ENCODE measurements at regions not wholly inside any gene's neighbourhood (a gene's known extent, or its start where the extent isn't known, plus 50 kb on each side); places are given as distances from the start of the nearest gene placed in this dataset.
"Not testable (repeated sequence)": the region's sequence is repeated elsewhere in the genome, so short reads cannot be mapped to it uniquely, and the experiment has no call there.

- H3K4me3 ChIP-seq (ENCODE audit: low read length in 2 of 2), result no peak overlapping the region
- H3K4me1 ChIP-seq (ENCODE audit: control insufficient read depth in 2 of 2, insufficient read depth in 2 of 2, low read length in 2 of 2), result no peaks in the 10 kb centered on the region
- H3K27ac ChIP-seq (ENCODE audit: low read depth in 2 of 2, low read length in 2 of 2), result no peak overlapping the region
- H3K36me3 ChIP-seq (ENCODE audit: control insufficient read depth in 2 of 2, insufficient read depth in 2 of 2, low read length in 2 of 2), result no peaks in the 10 kb centered on the region
- H3K9me3 ChIP-seq (ENCODE audit: control insufficient read depth in 2 of 2, low read length in 2 of 2), result no peaks in the 10 kb centered on the region
- no peaks in the 10 kb centered on the region for H3K27me3 ChIP-seq (ENCODE audit: control insufficient read depth in 2 of 2, insufficient read depth in 2 of 2, low read length in 2 of 2)
- H3K9ac ChIP-seq (ENCODE audit: low read depth in 1 of 2, low read length in 2 of 2), result no peak overlapping the region
Measured at GRCh38 chr18:39449566-39449965, 1884.0 kb upstream of the CELF4 start.

DNA sequence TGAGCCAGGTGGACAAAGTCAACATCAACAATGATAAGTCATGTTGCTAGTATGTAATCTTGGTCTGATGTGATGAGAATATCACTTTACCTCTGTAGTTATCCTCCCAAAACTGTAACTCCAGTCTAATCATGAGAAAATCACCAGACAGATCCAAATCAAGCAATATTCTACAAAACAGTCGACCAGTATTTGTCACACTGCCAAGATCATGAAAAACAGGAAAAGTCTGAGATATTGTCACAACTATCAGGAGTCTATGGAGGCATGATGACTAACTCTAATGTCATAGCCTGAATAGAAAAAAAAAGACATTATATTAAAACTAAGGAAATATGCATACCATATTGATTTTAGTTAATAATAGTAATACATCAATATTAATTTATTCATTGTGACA lies 1883.3 kb upstream of the CELF4 start:
- Histone ChIP-seq H3K27ac (ENCODE audit: low read depth in 2 of 2, low read length in 2 of 2) (no peak overlapping the region), H3K4me1 (ENCODE audit: control insufficient read depth in 2 of 2, insufficient read depth in 2 of 2, low read length in 2 of 2) (no peaks in the 10 kb centered on the region)

GRCh38 chr18:39444957-39445356 lies 1879.4 kb upstream of the CELF4 start:
- not testable (repeated sequence) for H3K27ac ChIP-seq (ENCODE audit: low read depth in 2 of 2, low read length in 2 of 2); H3K4me1 ChIP-seq (ENCODE audit: control insufficient read depth in 2 of 2, insufficient read depth in 2 of 2, low read length in 2 of 2); H3K27me3 ChIP-seq (ENCODE audit: control insufficient read depth in 2 of 2, insufficient read depth in 2 of 2, low read length in 2 of 2); H3K9ac ChIP-seq (ENCODE audit: low read depth in 1 of 2, low read length in 2 of 2); H3K36me3 ChIP-seq (ENCODE audit: control insufficient read depth in 2 of 2, insufficient read depth in 2 of 2, low read length in 2 of 2); H3K9me3 ChIP-seq (ENCODE audit: control insufficient read depth in 2 of 2, low read length in 2 of 2); H3K4me3 ChIP-seq (ENCODE audit: low read length in 2 of 2)

More for the DNA sequence above, 1883.3 kb upstream of the CELF4 start:
- no peak overlapping the region for H3K9ac ChIP-seq (ENCODE audit: low read depth in 1 of 2, low read length in 2 of 2)
- H3K9me3 ChIP-seq (ENCODE audit: control insufficient read depth in 2 of 2, low read length in 2 of 2), result no peaks in the 10 kb centered on the region
- H3K36me3 ChIP-seq (ENCODE audit: control insufficient read depth in 2 of 2, insufficient read depth in 2 of 2, low read length in 2 of 2), result no peaks in the 10 kb centered on the region
- no peaks in the 10 kb centered on the region for H3K27me3 ChIP-seq (ENCODE audit: control insufficient read depth in 2 of 2, insufficient read depth in 2 of 2, low read length in 2 of 2)
- no peak overlapping the region for H3K4me3 ChIP-seq (ENCODE audit: low read length in 2 of 2)

DNA sequence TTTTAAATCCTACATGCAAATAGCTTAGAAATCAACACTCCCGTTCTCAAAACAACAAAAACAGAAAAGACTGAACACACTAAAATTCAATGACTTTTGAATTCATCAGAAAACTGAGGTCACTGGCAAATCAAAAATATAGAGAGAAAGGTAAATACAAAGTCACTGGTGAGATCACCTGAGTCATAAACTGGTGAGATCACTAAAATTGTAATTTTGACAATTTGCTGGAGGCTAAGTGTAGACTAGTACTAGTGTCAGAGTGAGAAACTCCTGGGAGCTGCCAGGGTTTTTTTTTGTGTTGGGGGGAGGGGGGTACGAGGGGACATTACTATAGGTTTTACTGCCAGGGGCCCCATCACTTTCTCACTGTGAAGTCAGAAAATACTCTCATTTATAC lies 1876.0 kb upstream of the CELF4 start:
- Histone ChIP-seq H3K27me3 (ENCODE audit: control insufficient read depth in 2 of 2, insufficient read depth in 2 of 2, low read length in 2 of 2) (no peaks in the 10 kb centered on the region), H3K9me3 (ENCODE audit: control insufficient read depth in 2 of 2, low read length in 2 of 2) (no peaks in the 10 kb centered on the region), H3K4me3 (ENCODE audit: low read length in 2 of 2) (no peak overlapping the region), H3K4me1 (ENCODE audit: control insufficient read depth in 2 of 2, insufficient read depth in 2 of 2, low read length in 2 of 2) (no peaks in the 10 kb centered on the region), H3K36me3 (ENCODE audit: control insufficient read depth in 2 of 2, insufficient read depth in 2 of 2, low read length in 2 of 2) (no peaks in the 10 kb centered on the region), H3K27ac (ENCODE audit: low read depth in 2 of 2, low read length in 2 of 2) (no peak overlapping the region), H3K9ac (ENCODE audit: low read depth in 1 of 2, low read length in 2 of 2) (no peak overlapping the region)

DNA sequence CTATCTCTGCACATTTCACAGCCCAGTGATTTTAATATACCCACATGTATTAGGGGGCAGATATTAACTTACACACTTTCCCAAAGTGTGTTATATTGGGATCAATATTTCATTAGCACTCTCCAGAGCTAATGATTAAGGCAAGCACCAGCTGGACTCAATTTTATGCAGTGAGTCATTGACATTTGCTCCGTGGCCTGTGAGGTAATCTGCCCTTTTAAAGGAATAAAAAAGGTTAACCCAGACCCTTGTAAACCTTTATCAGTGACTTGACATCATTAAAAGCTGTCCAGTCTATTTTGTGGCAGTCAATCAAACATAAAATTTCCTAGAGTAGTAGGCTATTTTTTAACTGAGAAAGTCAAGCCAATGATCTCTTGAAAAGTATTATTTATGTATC lies 1870.4 kb upstream of the CELF4 start:
- Histone ChIP-seq H3K27ac (ENCODE audit: low read depth in 2 of 2, low read length in 2 of 2) (no peak overlapping the region), H3K36me3 (ENCODE audit: control insufficient read depth in 2 of 2, insufficient read depth in 2 of 2, low read length in 2 of 2) (no peaks in the 10 kb centered on the region), H3K4me1 (ENCODE audit: control insufficient read depth in 2 of 2, insufficient read depth in 2 of 2, low read length in 2 of 2) (no peaks in the 10 kb centered on the region), H3K9ac (ENCODE audit: low read depth in 1 of 2, low read length in 2 of 2) (no peak overlapping the region), H3K27me3 (ENCODE audit: control insufficient read depth in 2 of 2, insufficient read depth in 2 of 2, low read length in 2 of 2) (no peaks in the 10 kb centered on the region), H3K4me3 (ENCODE audit: low read length in 2 of 2) (no peak overlapping the region), H3K9me3 (ENCODE audit: control insufficient read depth in 2 of 2, low read length in 2 of 2) (no peaks in the 10 kb centered on the region)

GRCh38 chr18:39435209-39435608 lies 1869.6 kb upstream of the CELF4 start:
- no peaks in the 10 kb centered on the region for H3K9me3 ChIP-seq (ENCODE audit: control insufficient read depth in 2 of 2, low read length in 2 of 2)
- no peak overlapping the region for H3K4me3 ChIP-seq (ENCODE audit: low read length in 2 of 2)
- H3K9ac ChIP-seq (ENCODE audit: low read depth in 1 of 2, low read length in 2 of 2), result no peak overlapping the region
- no peak overlapping the region for H3K27ac ChIP-seq (ENCODE audit: low read depth in 2 of 2, low read length in 2 of 2)
- no peaks in the 10 kb centered on the region for H3K36me3 ChIP-seq (ENCODE audit: control insufficient read depth in 2 of 2, insufficient read depth in 2 of 2, low read length in 2 of 2)
- no peaks in the 10 kb centered on the region for H3K27me3 ChIP-seq (ENCODE audit: control insufficient read depth in 2 of 2, insufficient read depth in 2 of 2, low read length in 2 of 2)
- no peaks in the 10 kb centered on the region for H3K4me1 ChIP-seq (ENCODE audit: control insufficient read depth in 2 of 2, insufficient read depth in 2 of 2, low read length in 2 of 2)

DNA sequence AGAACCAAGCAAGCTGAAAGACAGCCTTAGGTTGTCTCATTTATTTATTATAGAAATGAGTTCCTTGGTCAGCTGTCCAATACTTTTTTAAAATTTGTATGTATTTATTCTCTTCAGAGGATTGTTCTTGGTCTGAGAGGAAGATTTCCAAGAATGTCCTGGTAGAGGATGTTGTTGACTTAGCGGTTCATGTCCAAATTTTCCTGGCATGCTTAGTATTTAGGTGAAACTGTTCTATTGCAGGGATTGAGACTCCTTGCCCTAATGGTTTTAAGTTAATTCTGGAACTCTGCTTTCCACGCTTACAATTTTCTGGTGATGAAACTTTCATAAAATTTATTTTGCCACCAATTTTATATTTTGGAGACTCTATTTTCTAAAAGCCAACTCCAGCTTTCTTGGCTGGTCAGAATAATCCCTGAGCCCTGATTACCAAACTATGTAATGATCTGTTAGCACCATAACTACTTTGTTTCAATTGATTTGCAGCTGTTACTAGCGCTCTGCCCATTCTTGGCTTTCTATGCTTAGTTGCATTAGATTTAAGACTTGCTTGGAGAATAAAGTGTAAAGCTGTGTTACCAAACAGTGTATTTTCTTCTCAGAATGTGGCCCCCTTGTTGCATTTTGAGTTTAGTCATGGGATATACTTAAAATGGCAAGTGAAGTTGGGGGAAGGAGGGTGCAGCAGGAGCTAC lies 1868.8 kb upstream of the CELF4 start:
- no peak overlapping the region for H3K9ac ChIP-seq (ENCODE audit: low read depth in 1 of 2, low read length in 2 of 2)
- no peaks in the 10 kb centered on the region for H3K4me1 ChIP-seq (ENCODE audit: control insufficient read depth in 2 of 2, insufficient read depth in 2 of 2, low read length in 2 of 2)
- no peak overlapping the region for H3K27ac ChIP-seq (ENCODE audit: low read depth in 2 of 2, low read length in 2 of 2)
- H3K4me3 ChIP-seq (ENCODE audit: low read length in 2 of 2), result no peak overlapping the region
- H3K9me3 ChIP-seq (ENCODE audit: control insufficient read depth in 2 of 2, low read length in 2 of 2), result no peaks in the 10 kb centered on the region
- no peaks in the 10 kb centered on the region for H3K27me3 ChIP-seq (ENCODE audit: control insufficient read depth in 2 of 2, insufficient read depth in 2 of 2, low read length in 2 of 2)
- no peaks in the 10 kb centered on the region for H3K36me3 ChIP-seq (ENCODE audit: control insufficient read depth in 2 of 2, insufficient read depth in 2 of 2, low read length in 2 of 2)

- H3K27ac ChIP-seq (ENCODE audit: low read depth in 2 of 2, low read length in 2 of 2), result no peak overlapping the region
- H3K4me3 ChIP-seq (ENCODE audit: low read length in 2 of 2), result no peak overlapping the region
- no peaks in the 10 kb centered on the region for H3K4me1 ChIP-seq (ENCODE audit: control insufficient read depth in 2 of 2, insufficient read depth in 2 of 2, low read length in 2 of 2)
- no peaks in the 10 kb centered on the region for H3K9me3 ChIP-seq (ENCODE audit: control insufficient read depth in 2 of 2, low read length in 2 of 2)
- no peaks in the 10 kb centered on the region for H3K27me3 ChIP-seq (ENCODE audit: control insufficient read depth in 2 of 2, insufficient read depth in 2 of 2, low read length in 2 of 2)
- no peaks in the 10 kb centered on the region for H3K36me3 ChIP-seq (ENCODE audit: control insufficient read depth in 2 of 2, insufficient read depth in 2 of 2, low read length in 2 of 2)
- H3K9ac ChIP-seq (ENCODE audit: low read depth in 1 of 2, low read length in 2 of 2), result no peak overlapping the region
Measured at GRCh38 chr18:39425172-39425850, 1859.7 kb upstream of the CELF4 start.

DNA sequence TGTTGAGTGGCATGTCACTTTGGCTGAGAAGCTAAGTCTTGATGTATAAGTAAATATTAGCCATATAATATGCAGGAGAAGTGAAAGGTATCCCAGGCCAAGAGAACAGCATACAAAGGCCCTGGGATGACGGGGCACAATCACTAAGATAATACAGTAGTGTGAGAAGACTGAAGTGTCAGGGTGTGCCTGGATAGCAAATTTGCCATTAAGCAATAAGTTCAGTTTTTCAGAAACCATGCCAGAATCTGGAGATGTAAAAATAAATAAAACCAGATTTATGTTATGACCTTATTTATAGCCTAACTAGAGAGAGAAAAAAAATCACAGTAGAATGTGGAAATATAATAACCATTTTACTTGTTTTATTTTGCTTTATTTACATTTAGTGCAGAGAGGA lies 1858.7 kb upstream of the CELF4 start:
- no peaks in the 10 kb centered on the region for H3K27me3 ChIP-seq (ENCODE audit: control insufficient read depth in 2 of 2, insufficient read depth in 2 of 2, low read length in 2 of 2)
- H3K9me3 ChIP-seq (ENCODE audit: control insufficient read depth in 2 of 2, low read length in 2 of 2), result no peaks in the 10 kb centered on the region
- no peaks in the 10 kb centered on the region for H3K4me1 ChIP-seq (ENCODE audit: control insufficient read depth in 2 of 2, insufficient read depth in 2 of 2, low read length in 2 of 2)
- no peaks in the 10 kb centered on the region for H3K36me3 ChIP-seq (ENCODE audit: control insufficient read depth in 2 of 2, insufficient read depth in 2 of 2, low read length in 2 of 2)
- H3K9ac ChIP-seq (ENCODE audit: low read depth in 1 of 2, low read length in 2 of 2), result no peak overlapping the region
- H3K4me3 ChIP-seq (ENCODE audit: low read length in 2 of 2), result no peak overlapping the region
- H3K27ac ChIP-seq (ENCODE audit: low read depth in 2 of 2, low read length in 2 of 2), result no peak overlapping the region

- Histone ChIP-seq H3K4me3 (ENCODE audit: low read length in 2 of 2) (no peak overlapping the region), H3K27ac (ENCODE audit: low read depth in 2 of 2, low read length in 2 of 2) (no peak overlapping the region), H3K36me3 (ENCODE audit: control insufficient read depth in 2 of 2, insufficient read depth in 2 of 2, low read length in 2 of 2) (no peaks in the 10 kb centered on the region), H3K4me1 (ENCODE audit: control insufficient read depth in 2 of 2, insufficient read depth in 2 of 2, low read length in 2 of 2) (no peaks in the 10 kb centered on the region), H3K27me3 (ENCODE audit: control insufficient read depth in 2 of 2, insufficient read depth in 2 of 2, low read length in 2 of 2) (no peaks in the 10 kb centered on the region), H3K9me3 (ENCODE audit: control insufficient read depth in 2 of 2, low read length in 2 of 2) (no peaks in the 10 kb centered on the region), H3K9ac (ENCODE audit: low read depth in 1 of 2, low read length in 2 of 2) (no peak overlapping the region)
Measured at GRCh38 chr18:39421276-39421675, 1855.7 kb upstream of the CELF4 start.
